ENCODE measurements at regions not wholly inside any gene's neighbourhood (a gene's known extent, or its start where the extent isn't known, plus 50 kb on each side); places are given as distances from the start of the nearest gene placed in this dataset.

DNA sequence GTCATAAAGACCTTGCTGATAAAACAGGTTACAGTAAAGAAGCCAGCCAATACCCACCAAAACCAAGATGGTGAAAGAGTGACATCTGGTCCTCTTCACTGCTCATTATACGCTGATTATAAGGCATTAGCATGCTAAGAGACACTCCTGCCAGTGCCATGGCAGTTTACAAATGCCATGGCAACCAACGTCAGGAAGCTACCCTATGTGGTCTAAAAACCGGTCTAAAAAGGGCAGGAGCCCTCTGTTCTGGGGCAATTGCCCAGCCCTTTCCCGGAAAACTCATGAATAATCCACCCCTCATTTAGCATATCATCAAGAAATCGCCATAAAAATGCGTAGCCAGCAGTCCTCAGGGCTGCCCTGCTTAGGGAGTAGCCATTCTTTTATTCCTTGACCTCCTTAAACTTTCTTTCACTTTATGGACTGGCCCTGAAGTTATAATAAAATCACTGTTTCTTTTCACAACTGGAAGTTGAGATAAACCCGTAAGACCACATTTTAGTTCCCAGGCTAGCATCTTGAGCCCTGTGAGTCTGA, 260.5 kb upstream of the FAT1 start:
- H4K5ac ChIP-seq (ENCODE audit: insufficient read length, low read depth, low read length) = no peak overlapping the region
- Mint-ChIP-seq H3K27ac (no peak overlapping the region), H3K4me1 (peaks cover 16 to 18% of the 10 kb centered on the region in 2 experiments), H3K36me3 (ENCODE audit: insufficient read depth in 1 of 3, low read depth in 3 of 3) (no peaks in the 10 kb centered on the region; a peak in 3 of 7 replicates), H3K9me3 (peaks cover 0 to 7% of the 10 kb centered on the region in 2 experiments; a peak in 4 of 5 replicates), H3K4me3 (no peak overlapping the region), H3K27me3 (ENCODE audit: low read depth) (peaks cover 4% of the 10 kb centered on the region)
- H2BK120ac ChIP-seq (ENCODE audit: low read depth, low read length, poor library complexity, severe bottlenecking) = no peak overlapping the region
- no peak overlapping the region for H2AK5ac ChIP-seq (ENCODE audit: insufficient read length, low read length)
- no CpG with 5 or more reads among the region's 7 CpGs for WGBS (ENCODE audit: extremely low coverage, insufficient read length, low lambda C conversion rate)
- H3T11ph ChIP-seq (ENCODE audit: low read length) = no peak overlapping the region
- no peak overlapping the region for H3K9ac ChIP-seq (ENCODE audit: extremely low read depth, insufficient read length, low read length)
- TF ChIP-seq, protein P1, sequence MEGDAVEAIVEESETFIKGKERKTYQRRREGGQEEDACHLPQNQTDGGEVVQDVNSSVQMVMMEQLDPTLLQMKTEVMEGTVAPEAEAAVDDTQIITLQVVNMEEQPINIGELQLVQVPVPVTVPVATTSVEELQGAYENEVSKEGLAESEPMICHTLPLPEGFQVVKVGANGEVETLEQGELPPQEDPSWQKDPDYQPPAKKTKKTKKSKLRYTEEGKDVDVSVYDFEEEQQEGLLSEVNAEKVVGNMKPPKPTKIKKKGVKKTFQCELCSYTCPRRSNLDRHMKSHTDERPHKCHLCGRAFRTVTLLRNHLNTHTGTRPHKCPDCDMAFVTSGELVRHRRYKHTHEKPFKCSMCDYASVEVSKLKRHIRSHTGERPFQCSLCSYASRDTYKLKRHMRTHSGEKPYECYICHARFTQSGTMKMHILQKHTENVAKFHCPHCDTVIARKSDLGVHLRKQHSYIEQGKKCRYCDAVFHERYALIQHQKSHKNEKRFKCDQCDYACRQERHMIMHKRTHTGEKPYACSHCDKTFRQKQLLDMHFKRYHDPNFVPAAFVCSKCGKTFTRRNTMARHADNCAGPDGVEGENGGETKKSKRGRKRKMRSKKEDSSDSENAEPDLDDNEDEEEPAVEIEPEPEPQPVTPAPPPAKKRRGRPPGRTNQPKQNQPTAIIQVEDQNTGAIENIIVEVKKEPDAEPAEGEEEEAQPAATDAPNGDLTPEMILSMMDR (conservative IDR thresholded peaks at IDR 0.05) = no peak
- H3K79me2 ChIP-seq (ENCODE audit: insufficient read depth, low read length) = no peaks in the 10 kb centered on the region
- DNase-seq = no peak
- H2AFZ ChIP-seq (ENCODE audit: low read length) = no peak overlapping the region
- H3K56ac ChIP-seq (ENCODE audit: insufficient read length, low read depth, low read length) = no peak overlapping the region
- H3K79me1 ChIP-seq (ENCODE audit: insufficient read depth, low read depth, low read length, poor library complexity, severe bottlenecking) = no peaks in the 10 kb centered on the region
- H3K18ac ChIP-seq (ENCODE audit: insufficient read length, low read depth, low read length) = no peak overlapping the region
- no peak overlapping the region for H3K4ac ChIP-seq (ENCODE audit: low read depth, low read length)
- no peaks in the 10 kb centered on the region for H3K27me3 ChIP-seq (ENCODE audit: insufficient read depth, low read length)
- no peak overlapping the region for H2BK20ac ChIP-seq (ENCODE audit: low read depth, low read length, poor library complexity, severe bottlenecking)
- no peak overlapping the region for H3K4me2 ChIP-seq (ENCODE audit: insufficient read depth, insufficient read length, low read length)
- no peak overlapping the region for H4K8ac ChIP-seq (replicated peaks; ENCODE audit: insufficient read length, low read depth, low read length)
- no peaks in the 10 kb centered on the region; the same call in 1 of the 2 replicates for H3K4me1 ChIP-seq (ENCODE audit: insufficient read depth, low read length)
- no peak overlapping the region for H2BK5ac ChIP-seq (ENCODE audit: insufficient read length, low read length)
- no peak overlapping the region for H4K91ac ChIP-seq (ENCODE audit: insufficient read length, low read depth, low read length)
- no peaks in the 10 kb centered on the region for H4K20me1 ChIP-seq (ENCODE audit: control insufficient read depth, insufficient read depth, insufficient read length)
- no peak overlapping the region for H3K27ac ChIP-seq (ENCODE audit: insufficient read length, low read depth, low read length)
- no peaks in the 10 kb centered on the region for H3K9me3 ChIP-seq (ENCODE audit: control insufficient read depth, low read depth, low read length)
- H3K23ac ChIP-seq (ENCODE audit: insufficient read length, low read depth, low read length) = no peak overlapping the region
- no peak overlapping the region for H2BK15ac ChIP-seq (ENCODE audit: low read depth, low read length)
- no peak overlapping the region for H2BK12ac ChIP-seq (ENCODE audit: insufficient read length, low read depth, low read length)
- no peak overlapping the region for H3K14ac ChIP-seq (ENCODE audit: insufficient read depth, low read length)
- H3K23me2 ChIP-seq (ENCODE audit: insufficient read length, low read depth, low read length, poor library complexity, severe bottlenecking) = no peaks in the 10 kb centered on the region
